OCI-LY3 (cell line): ENCODE measurements at regions not wholly inside any gene's neighbourhood (a gene's known extent, or its start where the extent isn't known, plus 50 kb on each side); places are given as distances from the start of the nearest gene placed in this dataset.

Experiments
- EZH2phosphoT487 ChIP-seq: fragments of 200-600 bp; shearing (Covaris generic); IDR thresholded peaks from 2 replicates; pipeline ENCODE4 v1.6.1; 2018; ENCODE audit warnings: antibody characterized with exemption, mixed run types, low read depth
- TF ChIP-seq, protein P1 (sequence below): fragments of 200-600, 300-600 bp; sonication (generic); IDR thresholded peaks from 2 replicates; pipeline ENCODE4 v1.5.1; 2014; ENCODE audit warnings: antibody characterized with exemption, low read length, low read depth

DNA sequence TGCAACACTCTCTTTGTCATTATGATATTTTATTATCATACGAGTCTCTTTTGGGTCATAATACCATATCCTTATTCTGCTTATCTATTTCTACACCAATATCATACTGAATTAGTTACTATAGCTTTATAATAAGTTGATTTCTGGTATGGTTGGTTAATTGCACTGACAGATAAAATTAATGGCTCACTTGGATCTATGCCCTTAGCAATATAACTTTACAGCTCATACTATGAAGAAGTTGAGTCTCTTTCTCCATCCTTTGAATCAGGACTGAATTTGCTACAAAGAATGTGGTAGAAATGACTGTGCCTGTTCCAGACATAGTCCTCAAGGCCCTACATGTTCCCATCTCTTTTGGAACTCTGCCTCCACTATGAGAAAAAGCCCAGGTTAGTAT lies 139.7 kb upstream of the DYRK2 start:
- TF ChIP-seq, protein P1, sequence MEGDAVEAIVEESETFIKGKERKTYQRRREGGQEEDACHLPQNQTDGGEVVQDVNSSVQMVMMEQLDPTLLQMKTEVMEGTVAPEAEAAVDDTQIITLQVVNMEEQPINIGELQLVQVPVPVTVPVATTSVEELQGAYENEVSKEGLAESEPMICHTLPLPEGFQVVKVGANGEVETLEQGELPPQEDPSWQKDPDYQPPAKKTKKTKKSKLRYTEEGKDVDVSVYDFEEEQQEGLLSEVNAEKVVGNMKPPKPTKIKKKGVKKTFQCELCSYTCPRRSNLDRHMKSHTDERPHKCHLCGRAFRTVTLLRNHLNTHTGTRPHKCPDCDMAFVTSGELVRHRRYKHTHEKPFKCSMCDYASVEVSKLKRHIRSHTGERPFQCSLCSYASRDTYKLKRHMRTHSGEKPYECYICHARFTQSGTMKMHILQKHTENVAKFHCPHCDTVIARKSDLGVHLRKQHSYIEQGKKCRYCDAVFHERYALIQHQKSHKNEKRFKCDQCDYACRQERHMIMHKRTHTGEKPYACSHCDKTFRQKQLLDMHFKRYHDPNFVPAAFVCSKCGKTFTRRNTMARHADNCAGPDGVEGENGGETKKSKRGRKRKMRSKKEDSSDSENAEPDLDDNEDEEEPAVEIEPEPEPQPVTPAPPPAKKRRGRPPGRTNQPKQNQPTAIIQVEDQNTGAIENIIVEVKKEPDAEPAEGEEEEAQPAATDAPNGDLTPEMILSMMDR = no peak
- no peak for TF ChIP-seq EZH2phosphoT487
